ENCODE measurements at regions not wholly inside any gene's neighbourhood (a gene's known extent, or its start where the extent isn't known, plus 50 kb on each side); places are given as distances from the start of the nearest gene placed in this dataset.

DNA sequence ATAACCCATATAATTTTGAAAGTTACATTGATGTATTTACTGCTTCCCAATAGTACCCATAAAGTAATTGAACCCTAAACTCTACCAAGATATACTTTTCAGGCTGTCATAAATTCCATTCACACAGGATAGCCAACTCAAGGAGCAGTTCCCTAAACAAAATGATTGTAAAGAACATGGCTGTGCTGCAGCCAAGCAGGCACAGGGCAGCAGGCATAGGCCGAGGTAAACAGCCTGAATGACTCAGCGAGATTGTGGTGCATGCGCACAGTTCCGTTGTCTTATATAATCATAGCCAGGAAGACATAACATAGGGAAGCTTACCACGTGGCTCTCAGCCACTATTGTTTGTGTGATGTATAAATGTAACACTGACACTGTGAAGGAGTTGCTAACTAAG lies 344.9 kb downstream of the FSCB start (continued):
- TF ChIP-seq FOXK1 (CRISPR knock-in tag; IDR thresholded peaks at IDR 0.05; ENCODE audit: borderline replicate concordance, low read depth) = peak; percentile 27; the same call in 1 of the 2 replicates
- TF ChIP-seq ZMYM4 (CRISPR knock-in tag; IDR thresholded peaks at IDR 0.05) = peak; percentile 30; the same call in 1 of the 2 replicates
- peak; percentile 51; the same call in 1 of the 2 replicates for TF ChIP-seq MAFG (CRISPR knock-in tag; IDR thresholded peaks at IDR 0.05)
- TF ChIP-seq SETDB1 (CRISPR knock-in tag; IDR thresholded peaks at IDR 0.05; ENCODE audit: borderline replicate concordance) = 0 out of 2 replicates have a peak, but pooled peaks have one; percentile 63
- TF ChIP-seq MAFF (IDR thresholded peaks at IDR 0.05; ENCODE audit: low read depth, low read length) = peak; percentile 34; the same call in 1 of the 2 replicates
- no peak for TF ChIP-seq ZSCAN20 (CRISPR knock-in tag; IDR thresholded peaks at IDR 0.05; ENCODE audit: borderline replicate concordance)
- TF ChIP-seq POGZ (CRISPR knock-in tag; IDR thresholded peaks at IDR 0.05) = 0 out of 2 replicates have a peak, but pooled peaks have one; percentile 35
- TF ChIP-seq KDM5A (IDR thresholded peaks at IDR 0.05; ENCODE audit: borderline replicate concordance, low read length) = no peak
- TF ChIP-seq ZNF563 (CRISPR knock-in tag; IDR thresholded peaks at IDR 0.05) = no peak
- TF ChIP-seq SAP130 (CRISPR knock-in tag; IDR thresholded peaks at IDR 0.05; ENCODE audit: low read depth) = 0 out of 2 replicates have a peak, but pooled peaks have one; percentile 15
- TF ChIP-seq, protein P1, sequence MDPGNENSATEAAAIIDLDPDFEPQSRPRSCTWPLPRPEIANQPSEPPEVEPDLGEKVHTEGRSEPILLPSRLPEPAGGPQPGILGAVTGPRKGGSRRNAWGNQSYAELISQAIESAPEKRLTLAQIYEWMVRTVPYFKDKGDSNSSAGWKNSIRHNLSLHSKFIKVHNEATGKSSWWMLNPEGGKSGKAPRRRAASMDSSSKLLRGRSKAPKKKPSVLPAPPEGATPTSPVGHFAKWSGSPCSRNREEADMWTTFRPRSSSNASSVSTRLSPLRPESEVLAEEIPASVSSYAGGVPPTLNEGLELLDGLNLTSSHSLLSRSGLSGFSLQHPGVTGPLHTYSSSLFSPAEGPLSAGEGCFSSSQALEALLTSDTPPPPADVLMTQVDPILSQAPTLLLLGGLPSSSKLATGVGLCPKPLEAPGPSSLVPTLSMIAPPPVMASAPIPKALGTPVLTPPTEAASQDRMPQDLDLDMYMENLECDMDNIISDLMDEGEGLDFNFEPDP (CRISPR knock-in tag; conservative IDR thresholded peaks at IDR 0.05) = 0 out of 2 replicates have a peak, but pooled peaks have one; percentile 17
- TF ChIP-seq DNMT3B (CRISPR knock-in tag; conservative IDR thresholded peaks at IDR 0.05) = no peak
- 0 out of 2 replicates have a peak, but pooled peaks have one; percentile 29 for TF ChIP-seq CBX5 (CRISPR knock-in tag; IDR thresholded peaks at IDR 0.05; ENCODE audit: borderline replicate concordance)
- peak; percentile 37; the same call in 1 of the 2 replicates for TF ChIP-seq MAX (IDR thresholded peaks at IDR 0.05)
- TF ChIP-seq FOXA1 (IDR thresholded peaks at IDR 0.05) = no peak
- TF ChIP-seq FOXA1 (CRISPR knock-in tag; IDR thresholded peaks at IDR 0.05) = peak; percentile 54; the same call in 1 of the 2 replicates
- no peak for TF ChIP-seq CHD4 (IDR thresholded peaks at IDR 0.05; ENCODE audit: borderline replicate concordance, low read length)
- TF ChIP-seq CENPT (CRISPR knock-in tag; IDR thresholded peaks at IDR 0.05; ENCODE audit: low read depth) = no peak
- TF ChIP-seq NKX3-1 (CRISPR knock-in tag; IDR thresholded peaks at IDR 0.05) = no peak
- peak; percentile 85 for TF ChIP-seq FOSL2 (CRISPR knock-in tag; IDR thresholded peaks at IDR 0.05)
- 0 out of 2 replicates have a peak, but pooled peaks have one; percentile 17 for TF ChIP-seq ZNF12 (CRISPR knock-in tag; IDR thresholded peaks at IDR 0.05)
- peak; percentile 54; the same call in 1 of the 2 replicates for TF ChIP-seq TEF (CRISPR knock-in tag; IDR thresholded peaks at IDR 0.05)
- peak; percentile 63; the same call in 1 of the 2 replicates for TF ChIP-seq FOXO1 (CRISPR knock-in tag; IDR thresholded peaks at IDR 0.05)
